ENCODE measurements at regions not wholly inside any gene's neighbourhood (a gene's known extent, or its start where the extent isn't known, plus 50 kb on each side); places are given as distances from the start of the nearest gene placed in this dataset.

GRCh38 chr5:172506921-172507320 lies 52.6 kb upstream of the SH3PXD2B start:
- no peak for TF ChIP-seq CTCF (IDR thresholded peaks at IDR 0.05)
- TF ChIP-seq POLR2A (IDR thresholded peaks at IDR 0.05) = no peak
